Stomach smooth muscle (tissue), 2 donors: ENCODE measurements at regions not wholly inside any gene's neighbourhood (a gene's known extent, or its start where the extent isn't known, plus 50 kb on each side); places are given as distances from the start of the nearest gene placed in this dataset.
"Not testable (repeated sequence)": the region's sequence is repeated elsewhere in the genome, so short reads cannot be mapped to it uniquely, and the experiment has no call there.

Experiments
- H3K27ac ChIP-seq: one replicate; pipeline ENCODE4 v1.7.0; 2013; ENCODE audit warnings: mild to moderate bottlenecking, low read length, inconsistent platforms
- H3K27me3 ChIP-seq, 2 donors: one replicate each; pipeline ENCODE4 v1.7.0; 2013; ENCODE audit warnings: low read length in 2 of 2; ENCODE audit not compliant: insufficient read depth in 2 of 2, control insufficient read depth in 1 of 2
- H3K36me3 ChIP-seq, 2 donors: one replicate each; pipeline ENCODE4 v1.7.0; 2013; ENCODE audit warnings: low read length in 2 of 2; ENCODE audit not compliant: control insufficient read depth in 2 of 2, insufficient read depth in 2 of 2
- H3K4me1 ChIP-seq: one replicate; pipeline ENCODE4 v1.7.0; 2013; ENCODE audit warnings: low read length; ENCODE audit not compliant: control insufficient read depth, insufficient read depth
- H3K4me3 ChIP-seq, 2 donors: one replicate each; pipeline ENCODE4 v1.7.0; 2013; ENCODE audit warnings: low read length in 2 of 2
- H3K9ac ChIP-seq, 2 donors: one replicate each; pipeline ENCODE4 v1.7.0; 2013; ENCODE audit warnings: low read length in 2 of 2, mild to moderate bottlenecking in 1 of 2
- H3K9me3 ChIP-seq, 2 donors: one replicate each; pipeline ENCODE4 v1.7.0; 2013; ENCODE audit warnings: low read length in 2 of 2; ENCODE audit not compliant: control insufficient read depth in 2 of 2
- donor health status: healthy.
- donor health status: Pancreatic carcinoma.

DNA sequence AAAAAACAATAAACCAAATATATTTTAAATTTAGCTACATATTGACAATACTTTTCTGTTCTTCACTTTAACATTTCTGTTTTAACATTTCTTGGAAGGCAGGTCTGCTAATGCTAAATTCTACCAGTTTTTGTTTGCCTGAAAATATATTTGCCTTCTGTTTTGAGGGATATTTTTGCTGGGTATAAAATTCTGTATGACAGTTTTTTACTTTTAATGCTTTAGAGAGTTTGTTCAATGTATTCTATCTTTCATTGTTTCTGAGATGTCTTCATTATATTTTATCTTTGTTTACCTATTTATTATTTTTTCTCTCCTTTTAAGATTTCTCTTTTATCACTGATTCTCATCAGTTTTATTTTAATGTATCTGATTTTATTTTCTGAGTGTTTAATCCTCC, 409.2 kb upstream of the DPP6 start:
- Histone ChIP-seq H3K36me3 (no peaks in the 10 kb centered on the region), H3K4me3 (no peak overlapping the region), H3K27ac (no peak overlapping the region), H3K9ac (no peak overlapping the region), H3K9me3 (peaks cover 0 to 3% of the 10 kb centered on the region in 2 donors), H3K27me3 (no peaks in the 10 kb centered on the region), H3K4me1 (no peaks in the 10 kb centered on the region)

DNA sequence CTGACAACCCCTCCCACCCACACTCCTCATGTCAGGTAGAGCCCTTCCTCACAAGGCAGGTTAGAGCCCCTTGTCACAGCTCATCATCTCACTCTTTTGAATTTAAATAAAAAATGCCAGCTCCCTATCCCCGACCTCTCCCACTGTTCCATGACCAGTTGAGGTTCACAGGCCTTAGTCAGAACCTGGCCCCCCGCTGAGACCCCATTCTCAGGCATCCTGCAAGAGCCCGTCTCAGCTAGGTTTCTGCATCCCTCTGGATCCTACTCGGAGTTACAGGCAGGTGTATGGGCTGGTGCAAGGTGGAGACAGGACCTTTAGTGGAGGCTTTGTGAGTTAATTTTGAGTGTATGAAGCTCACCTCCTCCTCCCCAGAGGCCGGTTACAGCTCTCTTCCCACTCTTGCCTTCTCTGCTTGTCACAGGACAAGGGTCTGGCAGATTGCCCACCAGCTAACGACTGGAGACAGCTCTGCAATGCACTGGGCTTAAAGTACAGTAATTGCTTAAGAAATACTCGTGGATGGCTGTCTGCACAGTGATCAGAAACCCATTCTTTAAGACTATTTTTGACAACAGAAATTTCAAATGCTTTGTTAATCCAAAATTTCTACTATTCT, 394.9 kb upstream of the DPP6 start:
- Histone ChIP-seq H3K36me3 (no peaks in the 10 kb centered on the region), H3K27me3 (no peaks in the 10 kb centered on the region), H3K27ac (no peak overlapping the region)

DNA sequence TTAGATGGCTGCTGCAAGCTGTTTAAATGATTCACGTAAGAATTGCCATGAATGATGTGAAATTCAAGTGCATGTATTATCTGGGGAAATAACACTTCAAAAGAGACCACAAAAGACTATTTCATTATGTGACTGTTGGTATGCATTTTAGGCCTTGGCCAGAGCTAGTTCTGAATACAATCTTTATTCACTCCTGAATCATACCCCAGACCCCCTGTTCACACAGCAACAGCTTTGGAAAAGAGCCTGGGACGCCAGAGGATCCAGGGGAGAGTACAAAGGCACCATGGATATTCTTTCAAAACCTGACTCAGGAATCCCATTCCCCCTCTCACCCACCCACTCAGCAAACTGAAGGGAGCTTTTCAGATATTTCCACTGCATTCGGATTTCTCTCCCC, 377.1 kb upstream of the DPP6 start:
- Histone ChIP-seq H3K4me1 (no peaks in the 10 kb centered on the region), H3K27me3 (no peaks in the 10 kb centered on the region), H3K4me3 (no peak overlapping the region), H3K36me3 (no peaks in the 10 kb centered on the region), H3K27ac (no peak overlapping the region), H3K9me3 (no peaks in the 10 kb centered on the region), H3K9ac (no peak overlapping the region)

More for the DNA sequence above, 394.9 kb upstream of the DPP6 start:
- no peak overlapping the region for H3K9ac ChIP-seq
- no peak overlapping the region for H3K4me3 ChIP-seq
- H3K4me1 ChIP-seq = no peaks in the 10 kb centered on the region
- H3K9me3 ChIP-seq = peaks cover 10% of the 10 kb centered on the region in 2 donors

DNA sequence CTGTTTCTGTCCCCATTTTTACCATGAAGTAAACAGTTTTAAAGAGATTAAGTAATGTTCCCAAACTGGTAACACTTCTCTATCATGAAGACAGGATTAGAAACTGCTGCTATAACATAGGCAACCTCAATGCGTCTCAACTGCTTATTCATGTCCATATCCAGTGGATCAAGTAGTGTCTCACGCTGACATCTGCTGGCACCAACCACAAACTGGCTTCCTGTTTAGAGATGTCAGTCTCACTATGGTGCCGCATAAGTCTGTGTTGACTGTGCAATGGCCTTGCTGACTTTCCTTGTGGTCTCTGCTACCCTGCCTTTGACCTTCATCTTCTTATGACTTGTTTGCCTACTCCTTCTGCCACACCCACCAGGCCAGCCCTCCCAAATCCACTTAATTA, 369.6 kb upstream of the DPP6 start:
- Histone ChIP-seq H3K36me3 (no peaks in the 10 kb centered on the region), H3K27me3 (no peaks in the 10 kb centered on the region), H3K4me1 (no peaks in the 10 kb centered on the region), H3K9ac (no peak overlapping the region), H3K4me3 (no peak overlapping the region), H3K9me3 (no peaks in the 10 kb centered on the region), H3K27ac (no peak overlapping the region)

DNA sequence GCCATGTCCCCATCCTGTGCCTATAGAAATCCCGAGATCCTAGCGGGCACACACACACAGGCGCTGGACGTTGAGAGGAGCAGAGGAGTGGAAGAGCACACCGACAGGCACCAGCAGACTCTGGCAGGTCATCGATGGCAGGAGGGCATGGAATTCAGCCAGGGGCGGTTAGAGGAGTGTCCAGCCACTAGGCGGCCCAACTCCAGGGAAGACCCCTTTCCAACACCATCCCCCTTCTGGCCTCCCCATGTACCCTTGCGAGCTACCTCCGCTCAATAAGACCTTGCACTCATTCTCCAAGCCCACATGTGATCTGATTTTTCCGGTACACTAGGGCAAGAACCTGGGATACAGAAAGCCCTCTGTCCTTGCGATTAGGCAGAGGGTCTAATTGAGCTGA, 356.0 kb upstream of the DPP6 start:
- Histone ChIP-seq H3K27me3 (no peaks in the 10 kb centered on the region), H3K9ac (no peak overlapping the region), H3K9me3 (no peaks in the 10 kb centered on the region), H3K4me1 (no peaks in the 10 kb centered on the region), H3K27ac (no peak overlapping the region), H3K36me3 (no peaks in the 10 kb centered on the region), H3K4me3 (no peak overlapping the region)

DNA sequence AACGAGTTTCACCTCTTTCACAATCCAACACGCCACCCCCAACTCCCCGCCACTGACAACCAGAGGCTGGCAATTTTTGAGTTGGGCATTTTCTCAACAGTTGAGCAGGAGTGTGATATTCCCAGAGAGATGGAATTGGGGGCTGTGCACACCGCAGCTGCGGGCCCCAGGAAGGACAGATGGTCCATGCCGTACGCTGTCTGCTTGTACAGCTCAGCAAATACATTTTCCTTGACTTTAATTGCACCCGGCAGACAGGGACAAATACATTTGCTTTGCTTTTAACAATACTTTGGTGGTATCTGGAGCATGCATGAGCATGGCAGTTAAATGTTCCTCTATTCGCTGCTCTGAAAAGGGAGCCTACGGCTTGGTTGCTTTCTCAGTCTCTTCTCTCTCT, 354.2 kb upstream of the DPP6 start:
- Histone ChIP-seq H3K9ac (no peak overlapping the region), H3K27ac (no peak overlapping the region), H3K27me3 (no peaks in the 10 kb centered on the region), H3K9me3 (no peaks in the 10 kb centered on the region), H3K36me3 (no peaks in the 10 kb centered on the region), H3K4me3 (no peak overlapping the region), H3K4me1 (no peaks in the 10 kb centered on the region)

DNA sequence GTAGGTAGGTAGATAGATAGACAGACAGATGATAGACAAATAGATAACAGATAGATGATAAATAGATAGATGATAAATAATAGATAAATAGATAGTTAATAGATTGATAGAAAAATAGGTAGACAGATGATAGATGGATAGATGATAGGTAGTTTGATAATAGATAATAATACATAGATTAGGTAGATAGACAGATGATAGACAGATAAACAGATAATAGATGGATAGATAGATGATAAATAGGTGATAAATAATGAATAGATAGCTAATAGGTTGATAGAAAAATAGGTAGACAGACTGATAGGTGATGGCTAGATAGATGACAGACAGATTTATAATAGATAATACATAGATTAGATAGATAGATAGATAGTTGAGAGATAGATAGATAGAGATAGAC, 350.5 kb upstream of the DPP6 start:
- no peak overlapping the region for H3K4me3 ChIP-seq
- no peaks in the 10 kb centered on the region for H3K4me1 ChIP-seq
- H3K27me3 ChIP-seq = no peaks in the 10 kb centered on the region
- H3K9ac ChIP-seq = no peak overlapping the region
- no peak overlapping the region for H3K27ac ChIP-seq
- no peaks in the 10 kb centered on the region for H3K36me3 ChIP-seq
- H3K9me3 ChIP-seq = no peaks in the 10 kb centered on the region

DNA sequence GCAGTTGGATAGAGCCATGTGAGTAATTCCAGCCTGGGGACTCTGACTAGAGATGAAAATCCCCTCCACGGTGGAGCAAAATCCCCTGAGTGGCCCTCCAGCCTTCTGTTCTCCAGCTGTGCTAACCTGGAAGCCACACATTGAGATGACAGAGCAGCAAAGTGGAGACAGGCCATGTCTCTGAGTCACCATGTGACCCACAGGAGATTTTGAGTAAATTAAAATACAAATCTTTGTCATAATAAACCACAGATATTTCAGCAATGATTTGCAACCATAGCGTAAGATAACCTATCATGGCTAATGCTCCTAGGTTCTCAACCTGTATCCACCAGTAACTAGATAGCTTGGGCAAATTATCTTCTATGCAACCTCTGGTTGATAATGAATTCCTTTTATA, 328.3 kb upstream of the DPP6 start:
- not testable (repeated sequence) for H3K4me1 ChIP-seq, H3K4me3 ChIP-seq, H3K27ac ChIP-seq, H3K9me3 ChIP-seq, H3K36me3 ChIP-seq, H3K9ac ChIP-seq, H3K27me3 ChIP-seq

DNA sequence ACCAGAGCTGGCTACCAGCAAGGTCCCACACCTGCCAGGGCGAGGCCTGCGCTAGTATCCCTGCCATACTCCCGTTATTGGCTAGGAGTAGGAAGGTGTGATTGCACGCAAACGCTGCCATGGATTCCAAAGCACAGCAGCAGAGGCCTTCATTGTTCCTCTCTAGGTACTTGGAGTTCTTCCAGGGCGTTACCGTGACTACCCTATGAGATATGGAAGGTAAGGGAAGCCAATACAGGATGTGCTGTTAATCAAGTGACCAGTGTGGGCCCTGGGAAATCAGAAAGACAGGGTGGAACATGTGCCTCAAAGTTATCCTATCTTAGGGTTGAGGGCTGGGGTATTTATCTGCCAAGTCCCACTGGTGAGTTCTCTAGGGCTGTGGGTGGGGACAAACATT, 320.7 kb upstream of the DPP6 start:
- H3K9ac ChIP-seq, H3K9me3 ChIP-seq, H3K36me3 ChIP-seq, H3K27me3 ChIP-seq, H3K4me3 ChIP-seq, H3K27ac ChIP-seq, H3K4me1 ChIP-seq: not testable (repeated sequence)

DNA sequence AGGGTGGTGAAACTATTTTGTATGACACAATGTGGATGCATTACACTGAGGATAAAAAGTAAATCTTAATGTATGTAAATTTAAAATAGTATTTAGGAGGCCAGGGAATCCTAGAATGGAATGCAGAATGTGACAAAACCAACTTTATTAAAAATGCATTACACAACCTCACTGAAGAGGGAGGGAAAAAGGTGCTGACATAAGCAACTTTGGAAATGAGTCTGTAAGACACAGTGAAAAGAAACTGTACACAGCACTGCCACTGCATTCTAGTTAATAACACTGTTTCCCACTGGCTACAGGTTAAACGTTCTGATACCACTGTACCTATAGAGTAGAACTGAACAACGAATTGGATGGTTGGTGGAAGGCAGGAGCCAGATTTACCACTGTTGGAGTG, 308.8 kb upstream of the DPP6 start:
- not testable (repeated sequence) for H3K27me3 ChIP-seq, H3K36me3 ChIP-seq, H3K9ac ChIP-seq, H3K27ac ChIP-seq, H3K9me3 ChIP-seq, H3K4me1 ChIP-seq, H3K4me3 ChIP-seq

DNA sequence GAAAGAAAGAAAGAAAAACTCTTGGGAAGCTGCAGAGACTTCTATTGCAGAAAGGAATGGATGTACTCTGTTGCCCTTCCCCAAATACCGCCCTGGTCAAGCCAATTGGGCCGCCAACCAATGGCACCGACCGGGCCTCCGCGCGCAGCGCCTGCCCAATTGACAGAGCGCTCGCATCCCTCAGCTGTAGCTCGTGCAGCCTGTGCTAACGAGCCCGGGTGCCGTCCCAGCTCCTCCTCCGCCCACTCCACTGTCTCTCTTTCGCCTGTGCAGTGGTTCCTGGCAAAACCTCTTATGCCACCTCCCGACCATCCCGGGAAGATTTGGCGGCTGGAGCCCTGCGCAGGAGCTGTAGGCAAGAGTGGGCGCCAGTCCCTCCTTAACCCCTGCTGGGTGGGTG, 304.2 kb upstream of the DPP6 start:
- H3K36me3 ChIP-seq, H3K9me3 ChIP-seq, H3K4me1 ChIP-seq, H3K27me3 ChIP-seq, H3K9ac ChIP-seq, H3K27ac ChIP-seq: not testable (repeated sequence)
- peak overlapping the region; percentile 25 to 44 for H3K4me3 ChIP-seq
